PC-9 (cell line): ENCODE measurements at regions not wholly inside any gene's neighbourhood (a gene's known extent, or its start where the extent isn't known, plus 50 kb on each side); places are given as distances from the start of the nearest gene placed in this dataset.

Experiments
- CTCF ChIP-seq: fragments of 200-600 bp; sonication (generic); conservative IDR thresholded peaks from 2 replicates; pipeline ENCODE4 v1.6.1; 2017; ENCODE audit warnings: mixed run types, antibody characterized with exemption, mild to moderate bottlenecking, moderate library complexity
- EZH2 ChIP-seq: fragments of 200-600 bp; sonication (generic); IDR thresholded peaks from 2 replicates; pipeline ENCODE4 v1.8.0; 2017; ENCODE audit warnings: antibody characterized with exemption, low read depth

- TF ChIP-seq EZH2 (no peak), CTCF (no peak)
These were observed 787.7 kb downstream of the TMTC2 start for GRCh38 chr12:83474369-83474768.
